ENCODE measurements at regions not wholly inside any gene's neighbourhood (a gene's known extent, or its start where the extent isn't known, plus 50 kb on each side); places are given as distances from the start of the nearest gene placed in this dataset.

GRCh38 chr5:106730506-106730905, 940.2 kb downstream of the EFNA5 start:
- DNase-seq = no peak

GRCh38 chr5:106728208-106728607, 942.5 kb downstream of the EFNA5 start:
- no peak for DNase-seq

GRCh38 chr5:106727071-106727470, 943.7 kb downstream of the EFNA5 start:
- DNase-seq = no peak

- DNase-seq = no peak
Observed at GRCh38 chr5:106720367-106720766, 950.4 kb downstream of the EFNA5 start.

GRCh38 chr5:106699796-106700195, 970.9 kb downstream of the EFNA5 start:
- no peak for DNase-seq

- DNase-seq = peak in 1 of 58 donors; percentile 1
Observed at GRCh38 chr5:106699198-106699597, 971.5 kb downstream of the EFNA5 start.

GRCh38 chr5:106698169-106698568, 972.6 kb downstream of the EFNA5 start:
- no peak for DNase-seq

GRCh38 chr5:106691701-106692100, 979.0 kb downstream of the EFNA5 start:
- no peak for DNase-seq

GRCh38 chr5:106690585-106690984, 980.2 kb downstream of the EFNA5 start:
- no peak for DNase-seq

- no peak for DNase-seq
Observed at GRCh38 chr5:106680330-106680729, 990.4 kb downstream of the EFNA5 start.

- no peak for DNase-seq
Observed at GRCh38 chr5:106677057-106677456, 993.7 kb downstream of the EFNA5 start.

- no peak for DNase-seq
Observed at GRCh38 chr5:106675687-106676086, 995.0 kb downstream of the EFNA5 start.

- no peak for DNase-seq
Observed at GRCh38 chr5:106673941-106674340, 996.8 kb downstream of the EFNA5 start.

- DNase-seq = no peak
Observed at GRCh38 chr5:106661866-106662265, 1008.9 kb downstream of the EFNA5 start.

GRCh38 chr5:106660681-106661080, 1010.1 kb downstream of the EFNA5 start:
- DNase-seq = no peak

- DNase-seq = no peak
Observed at GRCh38 chr5:106658150-106658549, 1012.6 kb downstream of the EFNA5 start.

GRCh38 chr5:106656821-106657220, 1013.9 kb downstream of the EFNA5 start:
- peak in 1 of 58 donors; percentile 5 for DNase-seq

- no peak for DNase-seq
Observed at GRCh38 chr5:106649031-106649430, 1021.7 kb downstream of the EFNA5 start.

- no peak for DNase-seq
Observed at GRCh38 chr5:106648401-106648800, 1022.3 kb downstream of the EFNA5 start.

GRCh38 chr5:106646106-106646505, 1024.6 kb downstream of the EFNA5 start:
- DNase-seq = no peak

- DNase-seq = no peak
Observed at GRCh38 chr5:106640511-106640910, 1030.2 kb downstream of the EFNA5 start.

GRCh38 chr5:106639488-106639887, 1031.2 kb downstream of the EFNA5 start:
- DNase-seq = no peak

- DNase-seq = no peak
Observed at GRCh38 chr5:106637275-106637674, 1033.5 kb downstream of the EFNA5 start.

- DNase-seq = no peak
Observed at GRCh38 chr5:106634375-106634774, 1036.4 kb downstream of the EFNA5 start.

Measured in anterior cingulate cortex (tissue), 58 donors.